ENCODE measurements at regions not wholly inside any gene's neighbourhood (a gene's known extent, or its start where the extent isn't known, plus 50 kb on each side); places are given as distances from the start of the nearest gene placed in this dataset.
A peak's percentile ranks its signal among the peaks of the same experiment; 100 is the strongest.

- DNase-seq, result no peak
- intact Hi-C loops (cut with DNase I; ENCODE audit: low total_unique reads), result no loop called here
- Histone ChIP-seq H3K36me3 (no peaks in the 10 kb centered on the region), H3K27ac (no peak overlapping the region), H3K4me1 (no peaks in the 10 kb centered on the region), H3K27me3 (no peaks in the 10 kb centered on the region), H3K9me3 (peaks cover 0 to 13% of the 10 kb centered on the region in 2 donors), H3K4me3 (no peak overlapping the region)
- TF ChIP-seq, protein P1, sequence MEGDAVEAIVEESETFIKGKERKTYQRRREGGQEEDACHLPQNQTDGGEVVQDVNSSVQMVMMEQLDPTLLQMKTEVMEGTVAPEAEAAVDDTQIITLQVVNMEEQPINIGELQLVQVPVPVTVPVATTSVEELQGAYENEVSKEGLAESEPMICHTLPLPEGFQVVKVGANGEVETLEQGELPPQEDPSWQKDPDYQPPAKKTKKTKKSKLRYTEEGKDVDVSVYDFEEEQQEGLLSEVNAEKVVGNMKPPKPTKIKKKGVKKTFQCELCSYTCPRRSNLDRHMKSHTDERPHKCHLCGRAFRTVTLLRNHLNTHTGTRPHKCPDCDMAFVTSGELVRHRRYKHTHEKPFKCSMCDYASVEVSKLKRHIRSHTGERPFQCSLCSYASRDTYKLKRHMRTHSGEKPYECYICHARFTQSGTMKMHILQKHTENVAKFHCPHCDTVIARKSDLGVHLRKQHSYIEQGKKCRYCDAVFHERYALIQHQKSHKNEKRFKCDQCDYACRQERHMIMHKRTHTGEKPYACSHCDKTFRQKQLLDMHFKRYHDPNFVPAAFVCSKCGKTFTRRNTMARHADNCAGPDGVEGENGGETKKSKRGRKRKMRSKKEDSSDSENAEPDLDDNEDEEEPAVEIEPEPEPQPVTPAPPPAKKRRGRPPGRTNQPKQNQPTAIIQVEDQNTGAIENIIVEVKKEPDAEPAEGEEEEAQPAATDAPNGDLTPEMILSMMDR (IDR thresholded peaks at IDR 0.05), result no peak
- TF ChIP-seq POLR2A (IDR thresholded peaks at IDR 0.05), result no peak
These were observed 181.7 kb downstream of the LTN1 start for GRCh38 chr21:28810826-28811524.

- H3K4me1 ChIP-seq, result peaks cover 0 to 7% of the 10 kb centered on the region in 2 donors
- TF ChIP-seq, protein P1 (IDR thresholded peaks at IDR 0.05), result no peak
- no peak for TF ChIP-seq POLR2A (IDR thresholded peaks at IDR 0.05)
- peaks cover 0 to 13% of the 10 kb centered on the region in 2 donors for H3K9me3 ChIP-seq
- peak in 1 of 2 donors; percentile 31 for DNase-seq
- no peaks in the 10 kb centered on the region for H3K36me3 ChIP-seq
- no peaks in the 10 kb centered on the region for H3K27me3 ChIP-seq
- H3K27ac ChIP-seq, result peak overlapping the region; percentile 51 to 82
- no peak overlapping the region for H3K4me3 ChIP-seq
- intact Hi-C loops (cut with DNase I; ENCODE audit: low total_unique reads), result no loop called here
These were observed 186.8 kb downstream of the LTN1 start for GRCh38 chr21:28805885-28806284.

DNA sequence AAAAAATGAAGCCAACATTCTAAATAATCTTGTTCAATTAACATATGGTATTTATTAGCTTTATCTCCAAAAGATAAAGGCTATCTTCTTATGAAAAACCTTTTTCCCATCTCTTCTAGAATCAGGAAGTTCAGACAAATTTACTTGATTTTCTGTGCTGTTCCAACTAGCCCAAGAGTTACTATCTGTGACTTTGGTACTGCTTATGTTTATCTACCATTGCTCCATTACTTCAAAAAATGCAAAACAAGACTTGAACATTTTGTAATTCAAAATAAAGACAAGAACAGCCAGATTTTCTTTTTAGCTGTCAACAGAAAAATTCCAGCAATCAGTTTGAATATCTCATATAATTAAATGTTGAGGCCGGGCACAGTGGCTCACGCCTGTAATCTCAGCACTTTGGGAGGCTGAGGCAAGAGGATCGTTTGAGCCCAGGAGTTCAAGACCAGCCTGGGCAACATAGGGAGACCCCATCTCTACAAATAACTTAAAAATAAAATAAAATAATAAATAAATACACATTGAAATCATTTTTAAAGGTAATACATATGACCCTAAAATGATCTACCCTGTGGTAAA is 188.5 kb downstream of the LTN1 start:
- intact Hi-C loops (cut with DNase I; ENCODE audit: low total_unique reads), result no loop called here
- no peaks in the 10 kb centered on the region for H3K36me3 ChIP-seq
- H3K9me3 ChIP-seq, result peaks cover 0 to 13% of the 10 kb centered on the region in 2 donors
- H3K27me3 ChIP-seq, result no peaks in the 10 kb centered on the region
- TF ChIP-seq POLR2A (IDR thresholded peaks at IDR 0.05), result no peak
- TF ChIP-seq, protein P1 (IDR thresholded peaks at IDR 0.05), result no peak
- H3K4me3 ChIP-seq, result no peak overlapping the region
- DNase-seq, result no peak
- peak overlapping the region; percentile 51 to 82 for H3K27ac ChIP-seq
- peaks cover 0 to 7% of the 10 kb centered on the region in 2 donors for H3K4me1 ChIP-seq

DNA sequence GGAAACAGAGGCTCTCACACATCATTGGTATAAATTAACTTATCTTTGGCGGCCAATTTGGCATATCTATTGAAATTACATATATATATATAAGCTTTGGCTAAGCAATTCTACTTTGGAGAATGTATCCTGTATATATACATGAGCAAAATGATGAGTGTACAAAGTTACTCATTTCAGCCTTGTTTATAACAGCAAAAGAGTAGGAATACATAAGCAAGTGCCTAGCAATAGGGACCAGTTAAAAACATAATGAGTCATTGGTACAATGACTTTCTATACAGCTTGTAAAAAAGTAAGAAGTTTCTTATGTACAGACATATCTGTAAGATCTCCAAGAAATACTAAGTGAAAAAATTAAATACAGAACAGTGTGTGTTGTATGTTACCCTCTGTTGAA is 190.8 kb downstream of the LTN1 start:
- intact Hi-C loops (cut with DNase I; ENCODE audit: low total_unique reads), result no loop called here
- no peaks in the 10 kb centered on the region for H3K27me3 ChIP-seq

GRCh38 chr21:28799926-28800325 is 192.8 kb downstream of the LTN1 start:
- H3K27me3 ChIP-seq, result no peaks in the 10 kb centered on the region
- DNase-seq, result no peak
- no peaks in the 10 kb centered on the region for H3K36me3 ChIP-seq
- H3K27ac ChIP-seq, result no peak overlapping the region
- no peak for TF ChIP-seq POLR2A (IDR thresholded peaks at IDR 0.05)
- TF ChIP-seq, protein P1 (IDR thresholded peaks at IDR 0.05), result no peak
- H3K4me3 ChIP-seq, result no peak overlapping the region
- H3K4me1 ChIP-seq, result peaks cover 0 to under 1% of the 10 kb centered on the region in 2 donors
- no peaks in the 10 kb centered on the region for H3K9me3 ChIP-seq
- intact Hi-C loops (cut with DNase I; ENCODE audit: low total_unique reads), result no loop called here

More for the DNA sequence above, 190.8 kb downstream of the LTN1 start:
- TF ChIP-seq POLR2A (IDR thresholded peaks at IDR 0.05), result no peak
- TF ChIP-seq, protein P1 (IDR thresholded peaks at IDR 0.05), result no peak
- no peak overlapping the region for H3K4me3 ChIP-seq
- peaks cover 0 to 7% of the 10 kb centered on the region in 2 donors for H3K4me1 ChIP-seq
- no peaks in the 10 kb centered on the region for H3K9me3 ChIP-seq
- H3K36me3 ChIP-seq, result no peaks in the 10 kb centered on the region
- no peak for DNase-seq
- no peak overlapping the region for H3K27ac ChIP-seq

All from uterus (tissue), 3 donors.